H9 (cell line): ENCODE measurements at regions not wholly inside any gene's neighbourhood (a gene's known extent, or its start where the extent isn't known, plus 50 kb on each side); places are given as distances from the start of the nearest gene placed in this dataset.

Experiments used
- DNase-seq: peaks from one replicate; pipeline ENCODE4 v3.0.0-alpha.2; 2017
- H2AFZ ChIP-seq: one replicate; pipeline ENCODE4 v1.6.1; 2013; ENCODE audit warnings: mild to moderate bottlenecking, low read length, control low read depth, moderate library complexity
- H2AK5ac ChIP-seq: 2 replicates; pipeline ENCODE4 v1.6.1; 2013; ENCODE audit warnings: low read length, control low read depth, mixed read lengths; ENCODE audit not compliant: insufficient read length
- H2BK120ac ChIP-seq: one replicate; pipeline ENCODE4 v1.6.1; 2013; ENCODE audit warnings: low read depth, mild to moderate bottlenecking, low read length, control low read depth, inconsistent platforms; ENCODE audit not compliant: poor library complexity, severe bottlenecking
- H2BK12ac ChIP-seq: 2 replicates; pipeline ENCODE4 v1.6.1; 2013; ENCODE audit warnings: low read length, control low read depth, mixed read lengths, low read depth; ENCODE audit not compliant: insufficient read length
- H2BK15ac ChIP-seq: 2 replicates; pipeline ENCODE4 v1.6.1; 2013; ENCODE audit warnings: low read depth, low read length, control low read depth
- H2BK20ac ChIP-seq: one replicate; pipeline ENCODE4 v1.6.1; 2013; ENCODE audit warnings: low read depth, mild to moderate bottlenecking, low read length, control low read depth, inconsistent platforms; ENCODE audit not compliant: poor library complexity, severe bottlenecking
- H2BK5ac ChIP-seq: 2 replicates; pipeline ENCODE4 v1.6.1; 2013; ENCODE audit warnings: low read length, control low read depth, mixed read lengths; ENCODE audit not compliant: insufficient read length
- H3K14ac ChIP-seq: 2 replicates; pipeline ENCODE4 v1.6.1; 2013; ENCODE audit warnings: low read length, control low read depth; ENCODE audit not compliant: insufficient read depth
- H3K18ac ChIP-seq: 2 replicates; pipeline ENCODE4 v1.6.1; 2013; ENCODE audit warnings: low read depth, mild to moderate bottlenecking, mixed read lengths, low read length, control low read depth; ENCODE audit not compliant: insufficient read length
- H3K23ac ChIP-seq: 2 replicates; pipeline ENCODE4 v1.6.1; 2013; ENCODE audit warnings: low read length, control low read depth, mixed read lengths, low read depth; ENCODE audit not compliant: insufficient read length
- H3K23me2 ChIP-seq: 2 replicates; pipeline ENCODE4 v1.6.1; 2013; ENCODE audit warnings: low read depth, mild to moderate bottlenecking, mixed read lengths, low read length, control low read depth; ENCODE audit not compliant: insufficient read length, poor library complexity, severe bottlenecking
- H3K27ac ChIP-seq: 2 replicates; pipeline ENCODE4 v1.5.1; 2013; ENCODE audit warnings: low read length, control low read depth, mixed read lengths, low read depth; ENCODE audit not compliant: insufficient read length
- H3K27me3 ChIP-seq: 2 replicates; pipeline ENCODE4 v1.6.1; 2013; ENCODE audit warnings: low read length, control low read depth, inconsistent platforms; ENCODE audit not compliant: insufficient read depth
- H3K4ac ChIP-seq: 2 replicates; pipeline ENCODE4 v1.6.1; 2013; ENCODE audit warnings: low read depth, mild to moderate bottlenecking, control low read depth, inconsistent platforms, low read length, moderate library complexity
- H3K4me1 ChIP-seq: 2 replicates; pipeline ENCODE4 v1.6.1; 2013; ENCODE audit warnings: low read length, control low read depth, inconsistent platforms; ENCODE audit not compliant: insufficient read depth
- H3K4me2 ChIP-seq: 2 replicates; pipeline ENCODE4 v1.6.1; 2013; ENCODE audit warnings: low read length, control low read depth, mixed read lengths; ENCODE audit not compliant: insufficient read length, insufficient read depth
- H3K56ac ChIP-seq: 2 replicates; pipeline ENCODE4 v1.6.1; 2013; ENCODE audit warnings: low read depth, mild to moderate bottlenecking, mixed read lengths, low read length, control low read depth; ENCODE audit not compliant: insufficient read length
- H3K79me1 ChIP-seq: 2 replicates; pipeline ENCODE4 v1.6.1; 2013; ENCODE audit warnings: low read depth, mild to moderate bottlenecking, moderate library complexity, low read length, control low read depth, inconsistent platforms; ENCODE audit not compliant: insufficient read depth, poor library complexity, severe bottlenecking
- H3K79me2 ChIP-seq: 2 replicates; pipeline ENCODE4 v1.6.1; 2013; ENCODE audit warnings: low read length, control low read depth, inconsistent platforms; ENCODE audit not compliant: insufficient read depth
- H3K9ac ChIP-seq: 2 replicates; pipeline ENCODE4 v1.6.1; 2013; ENCODE audit warnings: low read length, control low read depth, mixed read lengths; ENCODE audit not compliant: insufficient read length; ENCODE audit errors: extremely low read depth
- H3K9me3 ChIP-seq: one replicate; pipeline ENCODE4 v1.6.1; 2013; ENCODE audit warnings: low read depth, low read length, inconsistent platforms; ENCODE audit not compliant: control insufficient read depth
- H3T11ph ChIP-seq: one replicate; pipeline ENCODE4 v1.6.1; 2013; ENCODE audit warnings: mild to moderate bottlenecking, low read length, control low read depth, inconsistent platforms
- H4K20me1 ChIP-seq: one replicate; pipeline ENCODE4 v1.6.1; 2013; ENCODE audit not compliant: control insufficient read depth, insufficient read length, insufficient read depth
- H4K5ac ChIP-seq: 2 replicates; pipeline ENCODE4 v1.6.1; 2013; ENCODE audit warnings: low read depth, mild to moderate bottlenecking, mixed read lengths, low read length, control low read depth; ENCODE audit not compliant: insufficient read length
- H4K8ac ChIP-seq: replicated peaks from 2 replicates; pipeline ENCODE4 v1.6.1; 2013; ENCODE audit warnings: low read length, control low read depth, mixed read lengths, low read depth; ENCODE audit not compliant: insufficient read length
- H4K91ac ChIP-seq: 2 replicates; pipeline ENCODE4 v1.6.1; 2013; ENCODE audit warnings: low read depth, mild to moderate bottlenecking, moderate library complexity, mixed read lengths, low read length, control low read depth; ENCODE audit not compliant: insufficient read length
- H3K27ac Mint-ChIP-seq, 3 experiments: 2 replicates in 2 of 3; 3 replicates in 1 of 3; pipeline ENCODE4 v1.8.0; 2020 to 2021; ENCODE audit warnings: mixed read lengths in 3 of 3, mild to moderate bottlenecking in 1 of 3, moderate library complexity in 1 of 3
- H3K27me3 Mint-ChIP-seq: 2 replicates; pipeline ENCODE4 v1.8.0; 2021; ENCODE audit warnings: low read depth, mild to moderate bottlenecking, moderate library complexity, mixed read lengths
- H3K36me3 Mint-ChIP-seq, 3 experiments: 2 replicates in 2 of 3; 3 replicates in 1 of 3; pipeline ENCODE4 v1.8.0; 2020 to 2021; ENCODE audit warnings: low read depth in 3 of 3, mixed read lengths in 3 of 3; ENCODE audit not compliant: insufficient read depth in 1 of 3
- H3K4me1 Mint-ChIP-seq, 2 experiments: 2 replicates each; pipeline ENCODE4 v1.8.0; 2020; ENCODE audit warnings: mixed read lengths in 2 of 2
- H3K4me3 Mint-ChIP-seq, 2 experiments: 2 replicates in 1 of 2; 3 replicates in 1 of 2; pipeline ENCODE4 v1.8.0; 2020 to 2021; ENCODE audit warnings: mild to moderate bottlenecking in 2 of 2, mixed read lengths in 2 of 2, moderate library complexity in 1 of 2
- H3K9me3 Mint-ChIP-seq, 2 experiments: 2 replicates in 1 of 2; 3 replicates in 1 of 2; pipeline ENCODE4 v1.8.0; 2020; ENCODE audit warnings: mild to moderate bottlenecking in 2 of 2, mixed read lengths in 2 of 2, moderate library complexity in 1 of 2
- WGBS: extraction: QIAGEN DNeasy Blood & Tissue Kit; methylation state at CpG from one replicate; pipeline ENCODE4 v1.1.7; 2013; ENCODE audit warnings: missing lambda C conversion rate, low lambda C conversion rate, mixed read lengths; ENCODE audit not compliant: insufficient read length; ENCODE audit errors: extremely low coverage; 5-methylcytosine and 5-hydroxymethylcytosine counted together
- TF ChIP-seq, protein P1 (sequence below): fragments of 200-600 bp; sonication (generic); conservative IDR thresholded peaks from 3 replicates; pipeline ENCODE4 v1.8.0; 2021; ENCODE audit warnings: antibody characterized with exemption, mild to moderate bottlenecking

DNA sequence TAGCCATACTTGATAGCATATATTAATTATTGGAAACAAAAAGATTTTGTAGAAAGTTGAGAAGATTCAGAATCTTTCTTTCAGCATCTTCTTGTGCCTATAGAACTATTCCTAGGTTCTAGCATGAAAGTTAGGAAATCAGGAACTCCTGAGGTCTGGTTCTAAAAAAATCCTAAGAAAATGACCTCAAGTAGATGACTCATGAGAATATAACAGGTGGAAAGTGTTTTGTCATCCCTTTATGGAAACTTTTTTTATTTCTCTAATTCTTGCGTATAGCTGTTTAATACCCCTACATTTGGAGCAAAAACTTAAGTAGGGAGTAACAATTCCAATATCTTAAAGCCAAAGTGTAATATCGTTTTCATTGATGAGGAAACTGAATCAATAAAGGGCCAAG, 574.1 kb downstream of the NR2F1-AS1 start:
- H2AK5ac ChIP-seq, result no peak overlapping the region

More for the DNA sequence above, 574.1 kb downstream of the NR2F1-AS1 start:
- Mint-ChIP-seq H3K9me3 (peaks cover 0 to 4% of the 10 kb centered on the region in 2 experiments; a peak in 2 of 5 replicates), H3K4me1 (peaks cover 14% of the 10 kb centered on the region in 2 experiments), H3K4me3 (no peak overlapping the region), H3K36me3 (peaks cover 0 to 7% (median 0%) of the 10 kb centered on the region in 3 experiments; a peak in 2 of 7 replicates), H3K27ac (no peak overlapping the region), H3K27me3 (no peaks in the 10 kb centered on the region)
- Histone ChIP-seq H4K5ac (no peak overlapping the region), H2BK20ac (no peak overlapping the region), H3K14ac (no peak overlapping the region), H2AFZ (no peak overlapping the region), H2BK12ac (no peak overlapping the region), H4K20me1 (no peaks in the 10 kb centered on the region), H3K4me2 (no peak overlapping the region), H3K18ac (no peak overlapping the region), H2BK15ac (no peak overlapping the region), H3K56ac (no peak overlapping the region), H3K4me1 (no peaks in the 10 kb centered on the region), H3K23ac (no peak overlapping the region), H3K9me3 (no peaks in the 10 kb centered on the region), H3K79me1 (no peaks in the 10 kb centered on the region), H3K27me3 (no peaks in the 10 kb centered on the region), H2BK5ac (no peak overlapping the region), H4K91ac (no peak overlapping the region), H3T11ph (no peak overlapping the region), H4K8ac (no peak overlapping the region), H3K79me2 (no peaks in the 10 kb centered on the region), H3K23me2 (no peaks in the 10 kb centered on the region), H3K4ac (no peak overlapping the region), H3K9ac (no peak overlapping the region), H3K27ac (no peak overlapping the region), H2BK120ac (no peak overlapping the region)
- TF ChIP-seq, protein P1, sequence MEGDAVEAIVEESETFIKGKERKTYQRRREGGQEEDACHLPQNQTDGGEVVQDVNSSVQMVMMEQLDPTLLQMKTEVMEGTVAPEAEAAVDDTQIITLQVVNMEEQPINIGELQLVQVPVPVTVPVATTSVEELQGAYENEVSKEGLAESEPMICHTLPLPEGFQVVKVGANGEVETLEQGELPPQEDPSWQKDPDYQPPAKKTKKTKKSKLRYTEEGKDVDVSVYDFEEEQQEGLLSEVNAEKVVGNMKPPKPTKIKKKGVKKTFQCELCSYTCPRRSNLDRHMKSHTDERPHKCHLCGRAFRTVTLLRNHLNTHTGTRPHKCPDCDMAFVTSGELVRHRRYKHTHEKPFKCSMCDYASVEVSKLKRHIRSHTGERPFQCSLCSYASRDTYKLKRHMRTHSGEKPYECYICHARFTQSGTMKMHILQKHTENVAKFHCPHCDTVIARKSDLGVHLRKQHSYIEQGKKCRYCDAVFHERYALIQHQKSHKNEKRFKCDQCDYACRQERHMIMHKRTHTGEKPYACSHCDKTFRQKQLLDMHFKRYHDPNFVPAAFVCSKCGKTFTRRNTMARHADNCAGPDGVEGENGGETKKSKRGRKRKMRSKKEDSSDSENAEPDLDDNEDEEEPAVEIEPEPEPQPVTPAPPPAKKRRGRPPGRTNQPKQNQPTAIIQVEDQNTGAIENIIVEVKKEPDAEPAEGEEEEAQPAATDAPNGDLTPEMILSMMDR, result no peak
- WGBS, result no CpG with 5 or more reads among the region's 2 CpGs
- no peak for DNase-seq
